GM12865 (cell line): ENCODE measurements at regions not wholly inside any gene's neighbourhood (a gene's known extent, or its start where the extent isn't known, plus 50 kb on each side); places are given as distances from the start of the nearest gene placed in this dataset.

ENCODE experiments used
- DNase-seq: peaks from one replicate; pipeline ENCODE4 v3.0.0; 2010; ENCODE audit warnings: low read depth
- H3K4me3 ChIP-seq: 2 replicates; pipeline ENCODE4 v1.5.1; 2011; ENCODE audit warnings: mild to moderate bottlenecking, low read depth, low read length, control low read depth
- CTCF ChIP-seq: IDR thresholded peaks from 2 replicates; pipeline ENCODE4 v1.5.1; 2011; ENCODE audit warnings: low read length, control low read depth, low read depth, inconsistent platforms; ENCODE audit not compliant: insufficient read depth; ENCODE audit errors: missing control alignments

- no peak for TF ChIP-seq CTCF
- DNase-seq = no peak
- H3K4me3 ChIP-seq = no peak overlapping the region
These were observed 129.2 kb downstream of the ZIC5 start for GRCh38 chr13:99842405-99842804.

GRCh38 chr13:99836291-99836690 is 135.3 kb downstream of the ZIC5 start:
- TF ChIP-seq CTCF = no peak
- DNase-seq = no peak
- no peak overlapping the region for H3K4me3 ChIP-seq

GRCh38 chr13:99835442-99835841 is 136.1 kb downstream of the ZIC5 start:
- DNase-seq = no peak
- TF ChIP-seq CTCF = no peak
- no peak overlapping the region for H3K4me3 ChIP-seq

GRCh38 chr13:99834246-99834645 is 137.3 kb downstream of the ZIC5 start:
- no peak overlapping the region for H3K4me3 ChIP-seq
- TF ChIP-seq CTCF = no peak
- DNase-seq = no peak

- no peak for TF ChIP-seq CTCF
- no peak for DNase-seq
- H3K4me3 ChIP-seq = no peak overlapping the region
These were observed 139.2 kb downstream of the ZIC5 start for GRCh38 chr13:99832347-99832746.

GRCh38 chr13:99830931-99831330 is 140.6 kb downstream of the ZIC5 start:
- TF ChIP-seq CTCF = no peak
- no peak for DNase-seq
- H3K4me3 ChIP-seq = no peak overlapping the region

- TF ChIP-seq CTCF = no peak
- H3K4me3 ChIP-seq = no peak overlapping the region
- no peak for DNase-seq
These were observed 141.9 kb downstream of the ZIC5 start for GRCh38 chr13:99829593-99830239.
